Neuron (in vitro differentiated cells): ENCODE measurements at regions not wholly inside any gene's neighbourhood (a gene's known extent, or its start where the extent isn't known, plus 50 kb on each side); places are given as distances from the start of the nearest gene placed in this dataset.

Experiments
- H2AFZ ChIP-seq: one replicate; pipeline ENCODE4 v1.6.1; 2013; ENCODE audit warnings: low read depth, mild to moderate bottlenecking, inconsistent platforms, low read length, moderate library complexity
- H3K27me3 ChIP-seq: one replicate; pipeline ENCODE4 v1.6.1; 2013; ENCODE audit warnings: low read length; ENCODE audit not compliant: insufficient read depth
- H3K36me3 ChIP-seq: one replicate; pipeline ENCODE4 v1.6.1; 2013; ENCODE audit warnings: low read length; ENCODE audit not compliant: insufficient read depth
- H3K4me1 ChIP-seq: one replicate; pipeline ENCODE4 v1.6.1; 2013; ENCODE audit warnings: low read length; ENCODE audit not compliant: insufficient read depth
- H3K4me3 ChIP-seq: 2 replicates; pipeline ENCODE4 v1.5.1; 2013; ENCODE audit warnings: mild to moderate bottlenecking, low read length, moderate library complexity
- H3K9me3 ChIP-seq: one replicate; pipeline ENCODE4 v1.6.1; 2013; ENCODE audit warnings: low read length

DNA sequence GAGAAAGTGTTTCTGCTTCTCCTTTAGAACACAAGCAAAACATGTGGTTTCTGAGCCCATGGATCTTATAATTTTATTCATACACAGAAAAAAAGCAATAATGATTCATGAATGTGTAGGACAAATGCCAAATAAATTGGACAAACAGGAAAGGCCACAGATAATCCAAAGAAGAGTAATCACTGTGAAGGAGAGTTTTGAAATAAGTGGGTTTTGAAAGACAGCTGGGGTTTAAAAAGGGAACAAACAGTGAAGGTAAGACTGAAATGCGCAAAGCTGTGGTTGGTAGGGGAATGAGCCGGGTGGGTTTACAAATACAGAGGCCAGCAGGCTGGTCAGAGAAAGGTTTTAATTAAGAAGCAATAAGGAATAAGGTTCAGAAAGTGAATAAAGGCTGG lies 50.0 kb upstream of the MBOAT2 start:
- no peaks in the 10 kb centered on the region for H3K36me3 ChIP-seq

More for the DNA sequence above, 50.0 kb upstream of the MBOAT2 start:
- Histone ChIP-seq H3K9me3 (no peaks in the 10 kb centered on the region), H2AFZ (no peak overlapping the region), H3K4me3 (no peak overlapping the region), H3K4me1 (no peaks in the 10 kb centered on the region), H3K27me3 (no peaks in the 10 kb centered on the region)
